BJ (cell line): ENCODE measurements at regions not wholly inside any gene's neighbourhood (a gene's known extent, or its start where the extent isn't known, plus 50 kb on each side); places are given as distances from the start of the nearest gene placed in this dataset.

Experiments used
- CTCF ChIA-PET: fragments of 350-600 bp; formaldehyde crosslinking; extraction: SDS; loops from one replicate; lab custom pipeline; 2021; ENCODE audit warnings: antibody characterized with exemption, inconsistent platforms; lab: Yijun Ruan, JAX
- POLR2A ChIA-PET: fragments of 300-600 bp; sonication (Branson Sonifier 250); formaldehyde crosslinking; extraction: SDS; loops from one replicate; lab custom pipeline; 2021; ENCODE audit warnings: antibody characterized with exemption; lab: Charles Lee
- DNase-seq: peaks from one replicate; pipeline ENCODE4 v3.0.0-alpha.2; 2011; ENCODE audit warnings: low read depth
- H3K27me3 ChIP-seq: 2 replicates; pipeline ENCODE4 v1.6.0; 2011; ENCODE audit warnings: low read length; ENCODE audit not compliant: control insufficient read depth, insufficient read depth
- H3K36me3 ChIP-seq: 2 replicates; pipeline ENCODE4 v1.5.1; 2011; ENCODE audit warnings: low read length; ENCODE audit not compliant: control insufficient read depth, insufficient read depth
- H3K4me3 ChIP-seq: 2 replicates; pipeline ENCODE4 v1.5.1; 2011; ENCODE audit warnings: low read depth, mild to moderate bottlenecking, control low read depth, low read length
- TF ChIP-seq, protein P1 (sequence below): IDR thresholded peaks from 2 replicates; pipeline ENCODE4 v1.5.1; 2011; ENCODE audit warnings: low read depth, mild to moderate bottlenecking, control low read depth, inconsistent platforms, low read length, moderate library complexity; ENCODE audit not compliant: insufficient read depth

DNA sequence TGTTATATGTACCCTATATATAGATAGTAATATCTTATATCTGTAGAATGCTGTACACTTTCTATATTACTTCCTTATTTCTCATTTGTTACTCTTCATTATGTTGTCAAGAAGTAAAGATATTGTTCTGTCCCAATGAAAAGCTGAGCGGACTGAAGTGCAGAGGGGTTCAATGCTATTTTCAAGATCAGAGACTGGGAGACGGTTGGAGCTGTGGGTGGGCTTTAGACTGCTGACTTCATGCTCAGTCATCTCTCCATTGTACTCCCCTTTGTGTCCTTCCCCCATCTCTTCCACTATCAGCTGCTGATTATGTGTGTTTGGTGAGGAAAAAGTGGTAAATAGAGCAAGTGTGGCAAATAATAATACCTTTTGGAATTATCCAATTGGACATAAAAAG, 532.3 kb upstream of the ZNF608 start:
- Histone ChIP-seq H3K4me3 (no peak overlapping the region), H3K27me3 (no peaks in the 10 kb centered on the region), H3K36me3 (no peaks in the 10 kb centered on the region)
- TF ChIP-seq, protein P1, sequence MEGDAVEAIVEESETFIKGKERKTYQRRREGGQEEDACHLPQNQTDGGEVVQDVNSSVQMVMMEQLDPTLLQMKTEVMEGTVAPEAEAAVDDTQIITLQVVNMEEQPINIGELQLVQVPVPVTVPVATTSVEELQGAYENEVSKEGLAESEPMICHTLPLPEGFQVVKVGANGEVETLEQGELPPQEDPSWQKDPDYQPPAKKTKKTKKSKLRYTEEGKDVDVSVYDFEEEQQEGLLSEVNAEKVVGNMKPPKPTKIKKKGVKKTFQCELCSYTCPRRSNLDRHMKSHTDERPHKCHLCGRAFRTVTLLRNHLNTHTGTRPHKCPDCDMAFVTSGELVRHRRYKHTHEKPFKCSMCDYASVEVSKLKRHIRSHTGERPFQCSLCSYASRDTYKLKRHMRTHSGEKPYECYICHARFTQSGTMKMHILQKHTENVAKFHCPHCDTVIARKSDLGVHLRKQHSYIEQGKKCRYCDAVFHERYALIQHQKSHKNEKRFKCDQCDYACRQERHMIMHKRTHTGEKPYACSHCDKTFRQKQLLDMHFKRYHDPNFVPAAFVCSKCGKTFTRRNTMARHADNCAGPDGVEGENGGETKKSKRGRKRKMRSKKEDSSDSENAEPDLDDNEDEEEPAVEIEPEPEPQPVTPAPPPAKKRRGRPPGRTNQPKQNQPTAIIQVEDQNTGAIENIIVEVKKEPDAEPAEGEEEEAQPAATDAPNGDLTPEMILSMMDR: no peak
- CTCF ChIA-PET: no interaction called here
- no peak for DNase-seq
- POLR2A ChIA-PET: interaction anchor here (0.6 kb wide), 1 partner anchor 543 kb away, joined by 6 read pairs; no protein-coding TSS in a partner anchor

DNA sequence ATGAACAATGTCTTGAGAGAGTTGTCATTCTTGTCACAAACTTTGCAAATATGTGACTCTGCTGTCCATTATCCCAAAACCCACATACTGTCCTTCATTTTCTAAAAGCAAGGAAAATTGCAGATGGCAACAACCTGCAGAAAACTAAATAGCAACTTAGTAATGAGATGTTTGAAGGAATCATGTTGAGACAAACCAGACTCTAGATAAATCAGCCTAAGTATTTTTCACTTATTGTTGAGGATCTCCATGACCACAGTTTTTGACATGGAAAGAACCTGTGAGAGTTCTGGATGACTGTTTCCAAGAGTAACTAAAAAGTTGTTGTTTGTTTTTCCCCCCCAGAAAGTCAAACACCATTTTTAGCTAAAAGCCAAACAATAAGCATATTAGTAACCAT, 535.2 kb upstream of the ZNF608 start:
- Histone ChIP-seq H3K27me3 (no peaks in the 10 kb centered on the region), H3K4me3 (no peak overlapping the region), H3K36me3 (no peaks in the 10 kb centered on the region)
- ChIA-PET POLR2A (no interaction called here), CTCF (no interaction called here)
- DNase-seq: no peak
- TF ChIP-seq, protein P1: no peak

DNA sequence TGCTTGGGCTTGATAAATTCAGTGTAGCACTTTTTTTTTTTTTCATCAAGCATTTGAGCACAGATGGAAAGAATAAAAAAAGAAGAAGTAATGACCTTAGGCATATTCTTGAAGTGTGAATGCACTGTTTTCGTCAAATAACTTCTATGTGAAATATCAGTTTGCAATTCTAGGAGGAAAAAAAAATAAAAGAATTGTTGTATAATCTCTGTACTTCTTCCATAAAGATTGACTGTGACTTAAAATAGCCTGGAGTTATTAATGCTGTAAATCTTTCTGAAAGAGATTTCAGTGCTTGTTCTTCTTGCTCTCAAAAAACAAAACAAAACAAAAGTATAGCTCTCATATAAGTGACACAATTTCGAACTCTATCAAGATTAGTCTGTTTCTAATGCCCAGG, 536.9 kb upstream of the ZNF608 start:
- POLR2A ChIA-PET: no interaction called here
- no peaks in the 10 kb centered on the region for H3K27me3 ChIP-seq
- TF ChIP-seq, protein P1: no peak
- CTCF ChIA-PET: no interaction called here
- no peaks in the 10 kb centered on the region for H3K36me3 ChIP-seq
- H3K4me3 ChIP-seq: no peak overlapping the region
- no peak for DNase-seq

DNA sequence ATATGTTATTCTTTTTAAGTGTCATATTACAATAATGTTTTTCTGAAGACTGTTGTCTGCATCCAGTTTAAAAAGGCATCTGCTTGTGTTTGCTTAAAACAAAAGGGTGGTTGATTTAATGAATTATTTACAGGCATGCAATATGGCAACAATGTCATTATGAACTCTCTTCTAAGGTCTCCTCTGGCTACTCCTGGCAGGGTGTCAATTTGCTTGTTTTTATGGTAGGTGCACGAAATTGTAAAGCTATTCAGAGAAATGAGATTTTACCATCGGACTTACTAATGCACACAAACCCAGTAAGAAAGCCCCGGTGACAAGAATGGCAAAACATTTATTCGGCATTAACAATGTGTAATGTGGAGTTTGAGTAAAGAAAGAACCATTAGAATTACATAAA, 539.8 kb upstream of the ZNF608 start:
- ChIA-PET POLR2A (no interaction called here), CTCF (no interaction called here)
- Histone ChIP-seq H3K27me3 (no peaks in the 10 kb centered on the region), H3K4me3 (no peak overlapping the region), H3K36me3 (no peaks in the 10 kb centered on the region)
- TF ChIP-seq, protein P1: no peak
- DNase-seq: no peak

DNA sequence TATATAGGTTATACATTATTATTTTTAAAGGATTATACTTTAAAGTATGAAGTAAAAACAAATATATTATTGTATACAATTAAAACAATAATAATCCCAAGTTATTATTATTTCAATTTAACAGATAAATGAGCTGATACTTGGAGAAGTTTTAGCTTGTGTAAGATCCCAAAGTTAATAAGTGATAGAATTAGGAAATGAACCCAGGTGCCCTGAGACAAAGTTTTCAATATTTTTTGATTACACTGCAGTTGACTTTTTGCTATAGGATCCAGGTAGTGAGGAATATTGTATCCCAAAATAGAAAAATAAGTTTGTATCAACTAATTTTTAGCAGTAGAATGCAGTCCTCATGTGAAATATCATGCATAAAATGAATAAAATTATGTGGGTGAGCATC, 543.2 kb upstream of the ZNF608 start:
- TF ChIP-seq, protein P1: no peak
- no peak for DNase-seq
- POLR2A ChIA-PET: no interaction called here
- H3K36me3 ChIP-seq: no peaks in the 10 kb centered on the region
- H3K27me3 ChIP-seq: peaks cover 1% of the 10 kb centered on the region; the same call in 1 of the 2 replicates
- H3K4me3 ChIP-seq: no peak overlapping the region
- CTCF ChIA-PET: interaction anchor here (1.1 kb wide), 1 partner anchor 13 kb away, joined by 3 read pairs; no protein-coding TSS in a partner anchor
